ENCODE measurements at regions not wholly inside any gene's neighbourhood (a gene's known extent, or its start where the extent isn't known, plus 50 kb on each side); places are given as distances from the start of the nearest gene placed in this dataset.

DNA sequence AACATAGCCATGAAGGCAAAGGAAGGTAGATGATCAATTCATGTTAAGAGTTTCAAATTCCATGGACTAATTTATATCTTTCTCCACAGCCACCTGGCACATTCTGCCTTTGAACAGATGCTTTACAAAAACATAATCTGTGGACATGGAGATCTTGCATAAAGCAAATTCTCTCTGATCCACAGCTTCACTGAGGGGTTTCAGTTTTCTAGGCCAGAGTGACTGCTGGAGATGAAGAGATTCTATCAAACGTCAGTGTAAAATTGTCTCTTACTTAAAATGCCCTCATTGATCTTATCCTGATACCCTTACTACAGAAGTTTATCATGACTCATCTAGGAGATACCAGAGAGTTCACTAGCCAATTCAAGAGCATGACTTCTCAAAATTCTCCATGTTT, 291.6 kb downstream of the DAD1 start:
- Histone ChIP-seq H3K4me3 (ENCODE audit: low read length) (no peak overlapping the region), H3K27me3 (ENCODE audit: control insufficient read depth, low read length) (peaks cover 28% of the 10 kb centered on the region), H3K4me1 (ENCODE audit: control insufficient read depth, low read length) (no peaks in the 10 kb centered on the region), H3K79me2 (ENCODE audit: control insufficient read depth, low read length) (no peaks in the 10 kb centered on the region), H3K9me3 (ENCODE audit: control insufficient read depth, insufficient read depth, low read length) (no peaks in the 10 kb centered on the region), H3K4me2 (ENCODE audit: low read length) (no peak overlapping the region), H3K36me3 (ENCODE audit: control insufficient read depth, low read length) (no peaks in the 10 kb centered on the region), H4K20me1 (ENCODE audit: control insufficient read depth, insufficient read depth, low read depth, low read length) (no peaks in the 10 kb centered on the region), H3K27ac (ENCODE audit: low read depth, low read length) (no peak overlapping the region), H3F3A (ENCODE audit: control insufficient read depth, insufficient read depth) (no peaks in the 10 kb centered on the region), H3K9me2 (replicated peaks; ENCODE audit: control insufficient read depth, low read length) (no peaks in the 10 kb centered on the region)
- TF ChIP-seq EZH2phosphoT487 (IDR thresholded peaks at IDR 0.05; ENCODE audit: borderline replicate concordance, low read length) (no peak), CTCF (IDR thresholded peaks at IDR 0.05; ENCODE audit: low read depth, low read length, poor library complexity, severe bottlenecking) (no peak)

DNA sequence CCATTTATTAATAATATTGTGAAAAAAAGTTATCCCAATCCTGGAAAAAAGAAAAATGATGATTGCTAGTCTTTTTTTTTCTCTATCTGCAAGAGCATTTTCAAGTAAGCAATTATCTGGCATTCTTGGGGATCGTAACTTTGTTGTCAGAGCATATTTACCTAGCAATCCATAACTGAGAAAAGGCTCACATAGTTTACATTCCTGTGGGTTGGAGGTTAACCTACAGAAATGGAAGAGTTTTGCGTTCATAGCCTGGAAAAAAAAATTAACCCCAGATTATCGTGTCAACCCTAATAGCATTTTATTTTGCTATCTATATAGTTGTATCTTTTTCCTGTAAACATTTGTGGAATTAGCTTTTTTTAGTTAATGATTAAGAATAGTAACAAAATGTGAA, 292.3 kb downstream of the DAD1 start:
- no peak overlapping the region for H3K27ac ChIP-seq (ENCODE audit: low read depth, low read length)

GRCh38 chr14:22296088-22296487, 292.9 kb downstream of the DAD1 start:
- Histone ChIP-seq H3K9me3 (ENCODE audit: control insufficient read depth, insufficient read depth, low read length) (no peaks in the 10 kb centered on the region), H3K4me1 (ENCODE audit: control insufficient read depth, low read length) (no peaks in the 10 kb centered on the region), H3K4me3 (ENCODE audit: low read length) (no peak overlapping the region), H3K36me3 (ENCODE audit: control insufficient read depth, low read length) (no peaks in the 10 kb centered on the region), H3F3A (ENCODE audit: control insufficient read depth, insufficient read depth) (no peaks in the 10 kb centered on the region), H4K20me1 (ENCODE audit: control insufficient read depth, insufficient read depth, low read depth, low read length) (no peaks in the 10 kb centered on the region), H3K4me2 (ENCODE audit: low read length) (no peak overlapping the region), H3K79me2 (ENCODE audit: control insufficient read depth, low read length) (no peaks in the 10 kb centered on the region), H3K27ac (ENCODE audit: low read depth, low read length) (no peak overlapping the region), H3K9me2 (replicated peaks; ENCODE audit: control insufficient read depth, low read length) (no peaks in the 10 kb centered on the region), H3K27me3 (ENCODE audit: control insufficient read depth, low read length) (peaks cover 23% of the 10 kb centered on the region)
- TF ChIP-seq CTCF (IDR thresholded peaks at IDR 0.05; ENCODE audit: low read depth, low read length, poor library complexity, severe bottlenecking) (no peak), EZH2phosphoT487 (IDR thresholded peaks at IDR 0.05; ENCODE audit: borderline replicate concordance, low read length) (no peak)

More for the DNA sequence above, 292.3 kb downstream of the DAD1 start:
- no peaks in the 10 kb centered on the region for H4K20me1 ChIP-seq (ENCODE audit: control insufficient read depth, insufficient read depth, low read depth, low read length)
- H3K4me3 ChIP-seq (ENCODE audit: low read length), result no peak overlapping the region
- H3K36me3 ChIP-seq (ENCODE audit: control insufficient read depth, low read length), result no peaks in the 10 kb centered on the region
- no peaks in the 10 kb centered on the region for H3K79me2 ChIP-seq (ENCODE audit: control insufficient read depth, low read length)
- H3K4me2 ChIP-seq (ENCODE audit: low read length), result no peak overlapping the region
- no peaks in the 10 kb centered on the region for H3K9me3 ChIP-seq (ENCODE audit: control insufficient read depth, insufficient read depth, low read length)
- no peaks in the 10 kb centered on the region for H3K4me1 ChIP-seq (ENCODE audit: control insufficient read depth, low read length)
- no peaks in the 10 kb centered on the region for H3K9me2 ChIP-seq (replicated peaks; ENCODE audit: control insufficient read depth, low read length)
- no peaks in the 10 kb centered on the region for H3F3A ChIP-seq (ENCODE audit: control insufficient read depth, insufficient read depth)
- TF ChIP-seq EZH2phosphoT487 (IDR thresholded peaks at IDR 0.05; ENCODE audit: borderline replicate concordance, low read length) (no peak), CTCF (IDR thresholded peaks at IDR 0.05; ENCODE audit: low read depth, low read length, poor library complexity, severe bottlenecking) (no peak)
- H3K27me3 ChIP-seq (ENCODE audit: control insufficient read depth, low read length), result peaks cover 27% of the 10 kb centered on the region

DNA sequence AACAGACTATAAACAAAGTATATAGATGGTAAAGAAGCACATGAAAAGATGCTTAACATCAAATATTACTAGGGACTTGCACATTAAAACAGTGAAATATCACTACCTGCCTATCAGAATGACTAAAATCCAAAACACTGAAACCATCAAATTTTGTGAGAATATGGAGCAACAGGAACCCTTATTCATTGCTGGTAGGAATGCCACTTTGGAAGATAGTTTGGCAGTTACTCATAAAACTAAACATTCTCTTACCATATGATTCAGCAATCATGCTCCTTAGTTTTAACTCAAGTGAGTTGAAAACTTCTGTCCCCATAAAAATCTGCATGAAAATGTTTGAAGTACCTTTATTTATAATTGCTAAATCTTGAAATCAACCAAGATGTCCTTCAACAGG, 297.6 kb downstream of the DAD1 start:
- Histone ChIP-seq H4K20me1 (ENCODE audit: control insufficient read depth, insufficient read depth, low read depth, low read length) (no peaks in the 10 kb centered on the region), H3K4me3 (ENCODE audit: low read length) (no peak overlapping the region), H3F3A (ENCODE audit: control insufficient read depth, insufficient read depth) (no peaks in the 10 kb centered on the region), H3K9me2 (replicated peaks; ENCODE audit: control insufficient read depth, low read length) (no peaks in the 10 kb centered on the region), H3K4me2 (ENCODE audit: low read length) (no peak overlapping the region), H3K27ac (ENCODE audit: low read depth, low read length) (no peak overlapping the region), H3K79me2 (ENCODE audit: control insufficient read depth, low read length) (no peaks in the 10 kb centered on the region), H3K9me3 (ENCODE audit: control insufficient read depth, insufficient read depth, low read length) (no peaks in the 10 kb centered on the region), H3K36me3 (ENCODE audit: control insufficient read depth, low read length) (no peaks in the 10 kb centered on the region), H3K27me3 (ENCODE audit: control insufficient read depth, low read length) (peaks cover 5% of the 10 kb centered on the region; the same call in 1 of the 2 replicates), H3K4me1 (ENCODE audit: control insufficient read depth, low read length) (no peaks in the 10 kb centered on the region)
- TF ChIP-seq EZH2phosphoT487 (IDR thresholded peaks at IDR 0.05; ENCODE audit: borderline replicate concordance, low read length) (no peak), CTCF (IDR thresholded peaks at IDR 0.05; ENCODE audit: low read depth, low read length, poor library complexity, severe bottlenecking) (no peak)

All from DOHH2 (cell line).